ENCODE measurements at regions not wholly inside any gene's neighbourhood (a gene's known extent, or its start where the extent isn't known, plus 50 kb on each side); places are given as distances from the start of the nearest gene placed in this dataset.

GRCh38 chr2:53182601-53183000 lies 585.0 kb upstream of the CHAC2 start:
- TF ChIP-seq DPF2 (IDR thresholded peaks at IDR 0.05), result no peak
- no peak for TF ChIP-seq TAF1 (IDR thresholded peaks at IDR 0.05; ENCODE audit: borderline replicate concordance, low read depth, low read length)
- TF ChIP-seq SPI1 (IDR thresholded peaks at IDR 0.05; ENCODE audit: borderline replicate concordance, insufficient read depth, low read depth, low read length), result no peak
- TF ChIP-seq CTCF (IDR thresholded peaks at IDR 0.05 in 2 of 3, conservative IDR thresholded peaks at IDR 0.05 in 1 of 3; ENCODE audit: control insufficient read depth in 2 of 3, extremely low read depth in 1 of 3, insufficient read depth in 1 of 3, low read depth in 3 of 3, low read length in 3 of 3), result no peak
- no peak for TF ChIP-seq KAT2A (conservative IDR thresholded peaks at IDR 0.05; ENCODE audit: control insufficient read depth, low read depth, low read length)
- TF ChIP-seq LARP7 (IDR thresholded peaks at IDR 0.05), result no peak
